ENCODE measurements at regions not wholly inside any gene's neighbourhood (a gene's known extent, or its start where the extent isn't known, plus 50 kb on each side); places are given as distances from the start of the nearest gene placed in this dataset.

DNA sequence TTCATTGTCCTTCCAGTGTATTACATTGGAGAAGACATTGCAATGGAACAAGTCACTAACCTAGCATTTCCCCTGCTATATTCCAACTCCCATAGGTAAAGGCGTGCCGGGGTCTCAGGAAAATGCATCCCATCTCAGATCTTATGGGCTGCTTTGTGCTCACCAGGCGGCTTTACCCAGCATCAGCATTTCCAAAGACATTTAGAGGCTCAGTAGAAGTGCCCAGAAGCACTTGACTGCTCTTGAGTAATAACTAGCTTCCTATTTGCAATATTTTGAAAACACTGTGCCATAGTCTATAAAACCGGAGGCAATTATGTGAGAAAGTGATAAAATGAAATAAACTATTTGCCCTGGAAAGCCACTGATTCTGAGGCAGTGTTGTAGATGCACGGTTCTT is 415.0 kb upstream of the NPVF start:
- Histone ChIP-seq H4K20me1 (ENCODE audit: control insufficient read depth, insufficient read depth, low read length, poor library complexity, severe bottlenecking) (no peaks in the 10 kb centered on the region), H3K36me3 (replicated peaks in 1 of 2; ENCODE audit: control extremely low read depth in 1 of 2, control insufficient read depth in 1 of 2, extremely low read depth in 1 of 2, insufficient read depth in 2 of 2, low read length in 1 of 2) (no peaks in the 10 kb centered on the region), H3K4me1 (ENCODE audit: control insufficient read depth in 2 of 2, insufficient read depth in 2 of 2, low read length in 2 of 2) (no peaks in the 10 kb centered on the region), H2AFZ (ENCODE audit: insufficient read depth, low read depth, low read length, poor library complexity, severe bottlenecking) (no peak overlapping the region), H3K4me2 (replicated peaks; ENCODE audit: low read depth, low read length, poor library complexity, severe bottlenecking) (no peak overlapping the region), H3K9ac (ENCODE audit: low read length) (no peak overlapping the region), H3K4me3 (ENCODE audit: control extremely low read depth in 1 of 5, extremely low read depth in 1 of 5, insufficient read depth in 1 of 5, low read depth in 2 of 5, low read length in 4 of 5) (no peak overlapping the region), H3K27me3 (replicated peaks in 1 of 4; ENCODE audit: control extremely low read depth in 1 of 4, control insufficient read depth in 3 of 4, insufficient read depth in 4 of 4, low read length in 3 of 4) (peaks cover 0 to 2% (median 0%) of the 10 kb centered on the region in 4 experiments), H3K79me2 (ENCODE audit: control insufficient read depth, insufficient read depth, low read length) (no peaks in the 10 kb centered on the region), H3K27ac (ENCODE audit: low read length in 2 of 2) (no peak overlapping the region), H3K9me3 (ENCODE audit: control extremely low read depth in 1 of 3, control insufficient read depth in 2 of 3, insufficient read depth in 1 of 3, low read length in 2 of 3) (no peaks in the 10 kb centered on the region)
- WGBS (ENCODE audit: insufficient coverage), result 84% methylated on average over 5 of the region's 5 CpGs
- Mint-ChIP-seq H3K4me1 (no peaks in the 10 kb centered on the region), H3K27ac (no peak overlapping the region), H3K4me3 (no peak overlapping the region), H3K27me3 (peaks cover 9% of the 10 kb centered on the region), H3K9me3 (ENCODE audit: insufficient read depth) (no peaks in the 10 kb centered on the region)
- intact Hi-C loops (cut with micrococcal nuclease), result no loop called here
- POLR2A ChIA-PET, result no interaction called here
- TF ChIP-seq EZH2 (IDR thresholded peaks at IDR 0.05; ENCODE audit: borderline replicate concordance, insufficient read depth, low read depth, low read length, poor library complexity, severe bottlenecking), result no peak
- TF ChIP-seq, protein P1, sequence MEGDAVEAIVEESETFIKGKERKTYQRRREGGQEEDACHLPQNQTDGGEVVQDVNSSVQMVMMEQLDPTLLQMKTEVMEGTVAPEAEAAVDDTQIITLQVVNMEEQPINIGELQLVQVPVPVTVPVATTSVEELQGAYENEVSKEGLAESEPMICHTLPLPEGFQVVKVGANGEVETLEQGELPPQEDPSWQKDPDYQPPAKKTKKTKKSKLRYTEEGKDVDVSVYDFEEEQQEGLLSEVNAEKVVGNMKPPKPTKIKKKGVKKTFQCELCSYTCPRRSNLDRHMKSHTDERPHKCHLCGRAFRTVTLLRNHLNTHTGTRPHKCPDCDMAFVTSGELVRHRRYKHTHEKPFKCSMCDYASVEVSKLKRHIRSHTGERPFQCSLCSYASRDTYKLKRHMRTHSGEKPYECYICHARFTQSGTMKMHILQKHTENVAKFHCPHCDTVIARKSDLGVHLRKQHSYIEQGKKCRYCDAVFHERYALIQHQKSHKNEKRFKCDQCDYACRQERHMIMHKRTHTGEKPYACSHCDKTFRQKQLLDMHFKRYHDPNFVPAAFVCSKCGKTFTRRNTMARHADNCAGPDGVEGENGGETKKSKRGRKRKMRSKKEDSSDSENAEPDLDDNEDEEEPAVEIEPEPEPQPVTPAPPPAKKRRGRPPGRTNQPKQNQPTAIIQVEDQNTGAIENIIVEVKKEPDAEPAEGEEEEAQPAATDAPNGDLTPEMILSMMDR (IDR thresholded peaks at IDR 0.05), result no peak
- no peak for DNase-seq
- CTCF ChIA-PET, result no interaction called here
- no peak for ATAC-seq (ENCODE audit: low read depth)

DNA sequence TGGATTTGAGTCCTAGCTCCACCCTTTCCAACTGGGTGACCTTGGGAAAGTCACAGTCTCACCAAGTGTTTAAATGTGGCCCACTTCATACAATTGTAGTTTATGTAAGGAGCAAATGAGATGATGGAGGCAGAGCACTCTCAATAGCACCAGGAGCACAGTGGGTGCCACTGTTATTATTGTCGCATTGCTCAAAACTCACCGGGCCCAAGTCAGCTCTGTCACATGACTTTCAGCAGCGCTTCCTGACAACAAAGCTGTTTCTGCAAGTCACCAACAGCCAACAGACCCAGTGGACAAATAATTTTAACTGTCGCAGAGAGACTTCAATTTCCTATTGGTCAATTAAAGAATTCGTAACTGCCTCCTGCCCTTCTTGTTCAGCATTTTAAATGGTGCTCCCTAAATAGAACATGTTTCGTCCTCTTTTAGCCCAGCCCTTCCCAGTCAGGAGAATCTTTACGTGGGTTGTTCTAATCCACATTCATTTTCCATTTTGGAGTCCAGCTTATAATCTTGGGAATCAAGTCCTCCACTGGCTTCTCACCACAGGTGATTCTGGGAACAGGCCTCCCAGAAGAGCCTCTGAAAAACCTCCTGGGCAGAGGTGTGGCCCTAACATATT is 415.6 kb upstream of the NPVF start:
- no peaks in the 10 kb centered on the region for H3K36me3 ChIP-seq (replicated peaks in 1 of 2; ENCODE audit: control extremely low read depth in 1 of 2, control insufficient read depth in 1 of 2, extremely low read depth in 1 of 2, insufficient read depth in 2 of 2, low read length in 1 of 2)
- ChIA-PET POLR2A (no interaction called here), CTCF (no interaction called here)
- ATAC-seq (ENCODE audit: low read depth) (no peak), DNase-seq (no peak)
- peaks cover 10% of the 10 kb centered on the region for H3K27me3 Mint-ChIP-seq
- WGBS (ENCODE audit: insufficient coverage), result 68% methylated on average over 6 of the region's 7 CpGs
- H3K4me3 ChIP-seq (ENCODE audit: control extremely low read depth in 1 of 5, extremely low read depth in 1 of 5, insufficient read depth in 1 of 5, low read depth in 2 of 5, low read length in 4 of 5), result no peak overlapping the region
- intact Hi-C loops (cut with micrococcal nuclease), result no loop called here
- no peak overlapping the region for H3K4me2 ChIP-seq (replicated peaks; ENCODE audit: low read depth, low read length, poor library complexity, severe bottlenecking)
- no peak overlapping the region for H3K9ac ChIP-seq (ENCODE audit: low read length)
- TF ChIP-seq, protein P1 (IDR thresholded peaks at IDR 0.05), result no peak
- no peak overlapping the region for H3K4me3 Mint-ChIP-seq
- no peaks in the 10 kb centered on the region for H4K20me1 ChIP-seq (ENCODE audit: control insufficient read depth, insufficient read depth, low read length, poor library complexity, severe bottlenecking)
- no peak overlapping the region for H2AFZ ChIP-seq (ENCODE audit: insufficient read depth, low read depth, low read length, poor library complexity, severe bottlenecking)
- H3K4me1 Mint-ChIP-seq, result no peaks in the 10 kb centered on the region
- H3K27ac Mint-ChIP-seq, result no peak overlapping the region
- H3K27me3 ChIP-seq (replicated peaks in 1 of 4; ENCODE audit: control extremely low read depth in 1 of 4, control insufficient read depth in 3 of 4, insufficient read depth in 4 of 4, low read length in 3 of 4), result peaks cover 0 to 4% (median 0%) of the 10 kb centered on the region in 4 experiments
- H3K9me3 ChIP-seq (ENCODE audit: control extremely low read depth in 1 of 3, control insufficient read depth in 2 of 3, insufficient read depth in 1 of 3, low read length in 2 of 3), result no peaks in the 10 kb centered on the region
- H3K27ac ChIP-seq (ENCODE audit: low read length in 2 of 2), result no peak overlapping the region
- no peaks in the 10 kb centered on the region for H3K4me1 ChIP-seq (ENCODE audit: control insufficient read depth in 2 of 2, insufficient read depth in 2 of 2, low read length in 2 of 2)
- H3K79me2 ChIP-seq (ENCODE audit: control insufficient read depth, insufficient read depth, low read length), result no peaks in the 10 kb centered on the region
- no peaks in the 10 kb centered on the region for H3K9me3 Mint-ChIP-seq (ENCODE audit: insufficient read depth)
